ENCODE measurements at regions not wholly inside any gene's neighbourhood (a gene's known extent, or its start where the extent isn't known, plus 50 kb on each side); places are given as distances from the start of the nearest gene placed in this dataset.
"Not testable (repeated sequence)": the region's sequence is repeated elsewhere in the genome, so short reads cannot be mapped to it uniquely, and the experiment has no call there.

- no peak for DNase-seq (ENCODE audit: low read depth)
These were observed 53.4 kb downstream of the HES1 start for GRCh38 chr3:194189243-194189791.

- DNase-seq (ENCODE audit: low read depth) = not testable (repeated sequence)
These were observed 55.9 kb downstream of the HES1 start for GRCh38 chr3:194191850-194192249.

- no peak for DNase-seq (ENCODE audit: low read depth)
These were observed 58.3 kb downstream of the HES1 start for GRCh38 chr3:194194051-194194756.

GRCh38 chr3:194194757-194195085 lies 58.8 kb downstream of the HES1 start:
- DNase-seq (ENCODE audit: low read depth) = no peak

GRCh38 chr3:194195611-194196010 lies 59.7 kb downstream of the HES1 start:
- no peak for DNase-seq (ENCODE audit: low read depth)

- no peak for DNase-seq (ENCODE audit: low read depth)
These were observed 60.9 kb downstream of the HES1 start for GRCh38 chr3:194196876-194197275.

GRCh38 chr3:194197396-194197960 lies 61.5 kb downstream of the HES1 start:
- no peak for DNase-seq (ENCODE audit: low read depth)

GRCh38 chr3:194197981-194198695 lies 62.2 kb downstream of the HES1 start:
- DNase-seq (ENCODE audit: low read depth) = no peak

- no peak for DNase-seq (ENCODE audit: low read depth)
These were observed 63.0 kb downstream of the HES1 start for GRCh38 chr3:194198938-194199337.

GRCh38 chr3:194200422-194201081 lies 64.6 kb downstream of the HES1 start:
- no peak for DNase-seq (ENCODE audit: low read depth)

GRCh38 chr3:194201953-194202666 lies 66.2 kb downstream of the HES1 start:
- DNase-seq (ENCODE audit: low read depth) = no peak

GRCh38 chr3:194203482-194204041 lies 67.6 kb downstream of the HES1 start:
- DNase-seq (ENCODE audit: low read depth) = no peak

GRCh38 chr3:194204042-194204987 lies 68.4 kb downstream of the HES1 start:
- no peak for DNase-seq (ENCODE audit: low read depth)

- DNase-seq (ENCODE audit: low read depth) = no peak
These were observed 69.8 kb downstream of the HES1 start for GRCh38 chr3:194205675-194206133.

GRCh38 chr3:194206320-194206719 lies 70.4 kb downstream of the HES1 start:
- no peak for DNase-seq (ENCODE audit: low read depth)

GRCh38 chr3:194208709-194209108 lies 72.8 kb downstream of the HES1 start:
- DNase-seq (ENCODE audit: low read depth) = no peak

GRCh38 chr3:194212161-194212844 lies 76.4 kb downstream of the HES1 start:
- DNase-seq (ENCODE audit: low read depth) = no peak

GRCh38 chr3:194212845-194213331 lies 76.9 kb downstream of the HES1 start:
- no peak for DNase-seq (ENCODE audit: low read depth)

GRCh38 chr3:194215392-194215791 lies 79.4 kb downstream of the HES1 start:
- DNase-seq (ENCODE audit: low read depth) = no peak
